HCT116 (cell line): ENCODE measurements at regions not wholly inside any gene's neighbourhood (a gene's known extent, or its start where the extent isn't known, plus 50 kb on each side); places are given as distances from the start of the nearest gene placed in this dataset.

Experiments
- ATAC-seq: fragments of 200-7000 bp; cut with Tn5 transposase; 2 replicates; pipeline ENCODE4 v1.9.1; 2020; ENCODE audit warnings: mild to moderate bottlenecking, moderate library complexity
- BruUV-seq: library from RNA; stranded (reverse); fragments of 400-500 nt; replicated peaks from 2 replicates; lab custom pipeline; 2021; lab: Mats Ljungman, UMichigan
- CTCF ChIA-PET: fragments of 300-600 bp; sonication (Branson Sonifier 250); formaldehyde crosslinking; loops from one replicate; lab custom pipeline; 2021; ENCODE audit warnings: antibody characterized with exemption; lab: Charles Lee
- POLR2A ChIA-PET: fragments of 300-600, 350-600 bp; sonication (Branson Sonifier 250); formaldehyde crosslinking; loops from one replicate; lab custom pipeline; 2021; ENCODE audit warnings: antibody characterized with exemption; lab: Charles Lee
- RAD21 ChIA-PET, 2 experiments: fragments of 300-600 bp; sonication (Branson Sonifier 250); formaldehyde crosslinking; loops; one replicate each; lab custom pipeline; 2023; ENCODE audit warnings: low total read pairs in 2 of 2; ENCODE audit not compliant: uncharacterized antibody in 2 of 2, unreplicated experiment in 2 of 2, low non-redundant PET in 1 of 2; lab: Charles Lee
- DNase-seq: peaks from one replicate; pipeline ENCODE4 v3.0.0-alpha.2; 2010; ENCODE audit warnings: low read depth, low spot score
- H2AFZ ChIP-seq: fragments of 200-600 bp; shearing (Covaris generic), sonication (generic); 2 replicates; pipeline ENCODE4 v1.6.1; 2017; ENCODE audit warnings: low read depth, mixed run types, mixed read lengths, antibody characterized with exemption, low read length; ENCODE audit not compliant: poor library complexity, severe bottlenecking
- H3K27ac ChIP-seq: 2 replicates; pipeline ENCODE4 v1.5.1; 2012; ENCODE audit warnings: low read depth, low read length
- H3K27me3 ChIP-seq: fragments of 200-600 bp; sonication (generic); 2 replicates; pipeline ENCODE4 v1.6.1; 2016; ENCODE audit warnings: mixed run types, low read length, mixed read lengths; ENCODE audit not compliant: insufficient read depth
- H3K36me3 ChIP-seq, 2 experiments: fragments of 200-500 bp in 1 of 2; fragments of 200-600 bp in 1 of 2; sonication (Bioruptor generic) in 1 of 2; sonication (generic) in 1 of 2; 2 replicates each; pipeline versions ENCODE4 v1.5.1 to v1.6.1; 2014 to 2016; ENCODE audit warnings: low read length in 2 of 2, inconsistent platforms in 1 of 2, mixed read lengths in 1 of 2, mixed run types in 1 of 2; ENCODE audit not compliant: insufficient read depth in 2 of 2, control insufficient read depth in 1 of 2
- H3K4me1 ChIP-seq, 2 experiments: fragments of 200-600 bp in 1 of 2; sonication (generic) in 1 of 2; 2 replicates each; pipeline versions ENCODE4 v1.5.1 to v1.6.1; 2012 to 2017; ENCODE audit warnings: low read length in 2 of 2, inconsistent platforms in 1 of 2, mild to moderate bottlenecking in 1 of 2, mixed read lengths in 1 of 2, mixed run types in 1 of 2, moderate library complexity in 1 of 2; ENCODE audit not compliant: insufficient read depth in 2 of 2, control insufficient read depth in 1 of 2
- H3K4me2 ChIP-seq: fragments of 200-600 bp; sonication (generic); 2 replicates; pipeline ENCODE4 v1.6.1; 2017; ENCODE audit warnings: mixed run types, low read length, mixed read lengths
- H3K4me3 ChIP-seq, 2 experiments: fragments of 200-600 bp in 1 of 2; sonication (generic) in 1 of 2; replicated peaks in 1 of 2; 2 replicates each; pipeline ENCODE4 v1.5.1; 2011 to 2016; ENCODE audit warnings: low read length in 2 of 2, control low read depth in 1 of 2, low read depth in 1 of 2, mild to moderate bottlenecking in 1 of 2, mixed read lengths in 1 of 2, mixed run types in 1 of 2
- H3K79me2 ChIP-seq: fragments of 200-600 bp; sonication (generic); 2 replicates; pipeline ENCODE4 v1.6.1; 2017; ENCODE audit warnings: mild to moderate bottlenecking, mixed run types, low read length, moderate library complexity, mixed read lengths; ENCODE audit not compliant: insufficient read depth
- H3K9ac ChIP-seq: fragments of 200-600 bp; sonication (generic); 2 replicates; pipeline ENCODE4 v1.6.1; 2016; ENCODE audit warnings: low read length, mixed read lengths
- H3K9me2 ChIP-seq: fragments of 200-600 bp; sonication (generic), shearing (Covaris generic); 2 replicates; pipeline ENCODE4 v1.6.1; 2017; ENCODE audit warnings: mixed run types, mild to moderate bottlenecking, moderate library complexity; ENCODE audit not compliant: insufficient read depth
- H3K9me3 ChIP-seq, 2 experiments: fragments of 200-500 bp in 1 of 2; fragments of 200-600 bp in 1 of 2; sonication (Bioruptor generic) in 1 of 2; sonication (generic) in 1 of 2; 2 replicates each; pipeline ENCODE4 v1.6.1; 2014 to 2017; ENCODE audit warnings: low read length in 2 of 2, mixed read lengths in 2 of 2, inconsistent platforms in 1 of 2, low read depth in 1 of 2, mild to moderate bottlenecking in 1 of 2, mixed run types in 1 of 2, moderate library complexity in 1 of 2; ENCODE audit not compliant: control insufficient read depth in 1 of 2, insufficient read depth in 1 of 2
- H4K20me1 ChIP-seq: fragments of 200-600 bp; sonication (generic), shearing (Covaris generic); 2 replicates; pipeline ENCODE4 v1.6.1; 2017; ENCODE audit warnings: mixed run types, mild to moderate bottlenecking, moderate library complexity; ENCODE audit not compliant: insufficient read depth
- CBX3 ChIP-seq: IDR thresholded peaks from 2 replicates; pipeline ENCODE4 v1.6.1; 2012; ENCODE audit warnings: low read depth
- CEBPB ChIP-seq: IDR thresholded peaks from 2 replicates; pipeline ENCODE4 v1.6.1; 2012; ENCODE audit warnings: low read depth
- CTCF ChIP-seq, 3 experiments: fragments of 200-600 bp in 1 of 3; sonication (generic) in 1 of 3; IDR thresholded peaks in 2 of 3; conservative IDR thresholded peaks in 1 of 3; 2 replicates each; pipeline ENCODE4 v1.5.1; 2012 to 2017; ENCODE audit warnings: low read depth in 2 of 3, low read length in 2 of 3, antibody characterized with exemption in 1 of 3, borderline replicate concordance in 1 of 3, control low read depth in 1 of 3, mild to moderate bottlenecking in 1 of 3, mixed read lengths in 1 of 3, mixed run types in 1 of 3, moderate library complexity in 1 of 3; ENCODE audit not compliant: insufficient read depth in 1 of 3
- EGR1 ChIP-seq: IDR thresholded peaks from 2 replicates; pipeline ENCODE4 v1.6.1; 2012; ENCODE audit warnings: low read depth
- ELF1 ChIP-seq: IDR thresholded peaks from 2 replicates; pipeline ENCODE4 v1.6.1; 2012; ENCODE audit warnings: low read depth, borderline replicate concordance
- EZH2 ChIP-seq: fragments of 200-600 bp; sonication (generic); IDR thresholded peaks from 2 replicates; pipeline ENCODE4 v1.6.1; 2017; ENCODE audit warnings: antibody characterized with exemption, mixed run types
- FOSL1 ChIP-seq: IDR thresholded peaks from 2 replicates; pipeline ENCODE4 v1.6.1; 2012; ENCODE audit warnings: low read depth
- JUND ChIP-seq: IDR thresholded peaks from 2 replicates; pipeline ENCODE4 v1.6.1; 2012
- MAX ChIP-seq: IDR thresholded peaks from 2 replicates; pipeline ENCODE4 v1.6.1; 2012
- POLR2AphosphoS5 ChIP-seq: IDR thresholded peaks from 2 replicates; pipeline ENCODE4 v1.6.1; 2011; ENCODE audit warnings: mild to moderate bottlenecking, low read depth, low read length, moderate library complexity
- RAD21 ChIP-seq: IDR thresholded peaks from 2 replicates; pipeline ENCODE4 v1.6.1; 2012; ENCODE audit warnings: low read depth, mild to moderate bottlenecking
- REST ChIP-seq: IDR thresholded peaks from 2 replicates; pipeline ENCODE4 v1.6.1; 2012; ENCODE audit warnings: low read depth
- SIN3A ChIP-seq: IDR thresholded peaks from 2 replicates; pipeline ENCODE4 v1.6.1; 2012; ENCODE audit warnings: low read depth
- SP1 ChIP-seq: IDR thresholded peaks from 2 replicates; pipeline ENCODE4 v1.6.1; 2012; ENCODE audit warnings: low read depth
- TCF7L2 ChIP-seq: IDR thresholded peaks from 2 replicates; pipeline ENCODE4 v1.7.0; 2011; ENCODE audit warnings: borderline replicate concordance, inconsistent platforms; ENCODE audit not compliant: insufficient read depth, insufficient read length; ENCODE audit errors: extremely low read depth
- YY1 ChIP-seq: IDR thresholded peaks from 2 replicates; pipeline ENCODE4 v1.6.1; 2011; ENCODE audit warnings: low read length, low read depth, moderate library complexity, mild to moderate bottlenecking; ENCODE audit not compliant: insufficient replicate concordance; ENCODE audit errors: extremely low read depth
- ZBTB33 ChIP-seq: IDR thresholded peaks from 2 replicates; pipeline ENCODE4 v1.6.1; 2011; ENCODE audit warnings: mild to moderate bottlenecking, low read length, moderate library complexity; ENCODE audit not compliant: insufficient replicate concordance; ENCODE audit errors: extremely low read depth
- ZFX ChIP-seq: fragments of 450-650 bp; IDR thresholded peaks from 2 replicates; pipeline ENCODE4 v1.6.1; 2017
- ZNF274 ChIP-seq: fragments of 200-500 bp; sonication (Bioruptor generic); IDR thresholded peaks from 2 replicates; pipeline ENCODE4 v1.6.1; 2014; ENCODE audit warnings: mild to moderate bottlenecking, low read depth, low read length, inconsistent platforms
- intact Hi-C: fragments of 100-400 bp; cut with micrococcal nuclease; formaldehyde crosslinking; loops from 2 replicates; pipeline ENCODE4 v1.10.0; 2022
- TF ChIP-seq, protein P1 (sequence below): IDR thresholded peaks from 2 replicates; pipeline ENCODE4 v1.6.1; 2012

DNA sequence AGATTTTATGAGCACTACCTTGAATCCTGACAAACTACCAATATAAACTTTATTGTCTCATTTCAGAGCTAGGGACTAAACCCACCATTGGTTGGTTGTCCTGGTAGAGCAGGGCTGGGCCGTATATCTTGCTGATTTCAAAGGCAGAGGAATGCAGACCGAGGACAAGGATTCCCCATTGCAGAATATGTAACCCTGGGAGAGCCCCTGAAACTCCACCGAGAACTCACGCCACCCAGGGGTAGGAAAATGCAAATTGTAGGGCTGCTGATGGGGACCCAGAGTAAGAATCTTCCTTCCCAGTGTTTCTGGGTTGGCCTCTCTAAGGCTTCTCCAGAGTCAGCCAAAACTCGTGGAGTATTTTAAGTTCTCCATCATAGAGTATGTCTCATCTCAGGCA, 235.3 kb downstream of the ABHD5 start:
- H3K4me3 ChIP-seq, result no peak overlapping the region
- no peak overlapping the region for H3K9ac ChIP-seq
- ATAC-seq (no peak), DNase-seq (no peak)
- H4K20me1 ChIP-seq, result no peaks in the 10 kb centered on the region
- no TSS peak for BruUV-seq
- TF ChIP-seq ZFX (no peak), CTCF (IDR thresholded peaks at IDR 0.05 in 2 of 3, conservative IDR thresholded peaks at IDR 0.05 in 1 of 3; ENCODE audit: borderline replicate concordance in 1 of 3, insufficient read depth in 1 of 3, low read depth in 2 of 3, low read length in 2 of 3) (no peak), POLR2AphosphoS5 (no peak), YY1 (no peak), ZNF274 (no peak), FOSL1 (no peak), REST (no peak), SP1 (no peak), TCF7L2 (no peak), ZBTB33 (no peak), RAD21 (no peak), EZH2 (no peak), CBX3 (no peak), SIN3A (no peak), ELF1 (no peak), EGR1 (no peak), CEBPB (no peak), JUND (no peak), MAX (no peak)
- TF ChIP-seq, protein P1, sequence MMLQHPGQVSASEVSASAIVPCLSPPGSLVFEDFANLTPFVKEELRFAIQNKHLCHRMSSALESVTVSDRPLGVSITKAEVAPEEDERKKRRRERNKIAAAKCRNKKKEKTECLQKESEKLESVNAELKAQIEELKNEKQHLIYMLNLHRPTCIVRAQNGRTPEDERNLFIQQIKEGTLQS, result no peak
- no peaks in the 10 kb centered on the region for H3K36me3 ChIP-seq
- POLR2A ChIA-PET, result no interaction called here
- no peaks in the 10 kb centered on the region for H3K9me3 ChIP-seq
- no peak overlapping the region for H3K4me2 ChIP-seq
- intact Hi-C loops, result no loop called here
- H3K4me1 ChIP-seq, result no peaks in the 10 kb centered on the region
- CTCF ChIA-PET, result no interaction called here
- no peaks in the 10 kb centered on the region for H3K79me2 ChIP-seq
- RAD21 ChIA-PET, result no interaction called here
- peaks cover 17% of the 10 kb centered on the region for H3K27me3 ChIP-seq
- H3K27ac ChIP-seq, result no peak overlapping the region
- no peaks in the 10 kb centered on the region for H3K9me2 ChIP-seq
- no peak overlapping the region for H2AFZ ChIP-seq
